H1 (cell line): ENCODE measurements at regions not wholly inside any gene's neighbourhood (a gene's known extent, or its start where the extent isn't known, plus 50 kb on each side); places are given as distances from the start of the nearest gene placed in this dataset.

Experiments
- CHD1 ChIP-seq: IDR thresholded peaks from 2 replicates; pipeline ENCODE4 v1.6.1; 2012; ENCODE audit warnings: low read depth, low read length, improper control_type of control experiment
- KDM4A ChIP-seq: IDR thresholded peaks from one replicate; pipeline ENCODE4 v1.7.1; 2012; ENCODE audit warnings: low read depth, mild to moderate bottlenecking, moderate library complexity, low read length, inconsistent platforms; ENCODE audit not compliant: severe bottlenecking
- RAD21 ChIP-seq, 2 experiments: IDR thresholded peaks in 1 of 2; conservative IDR thresholded peaks in 1 of 2; 2 replicates each; pipeline ENCODE4 v1.6.1; 2011; ENCODE audit warnings: low read depth in 2 of 2, low read length in 2 of 2, improper control_type of control experiment in 1 of 2, inconsistent platforms in 1 of 2, mild to moderate bottlenecking in 1 of 2, moderate library complexity in 1 of 2
- RNF2 ChIP-seq: fragments of 200-900, 300-1000 bp; sonication (generic); IDR thresholded peaks from 2 replicates; pipeline ENCODE4 v1.7.1; 2016; ENCODE audit warnings: borderline replicate concordance, low read depth, mild to moderate bottlenecking, antibody characterized with exemption, low read length; ENCODE audit not compliant: poor library complexity, severe bottlenecking; ENCODE audit errors: missing control alignments
- SUZ12 ChIP-seq: fragments of 200-600 bp; sonication (generic); IDR thresholded peaks from 2 replicates; pipeline ENCODE4 v1.6.1; 2012; ENCODE audit warnings: mild to moderate bottlenecking, inconsistent platforms, low read length, moderate library complexity, mixed read lengths
- TF ChIP-seq, protein P1 (sequence below): fragments of 300-600 bp; sonication (generic); IDR thresholded peaks from 2 replicates; pipeline ENCODE4 v1.7.1; 2012; ENCODE audit warnings: low read length, moderate library complexity, mild to moderate bottlenecking, inconsistent platforms; ENCODE audit not compliant: insufficient replicate concordance

DNA sequence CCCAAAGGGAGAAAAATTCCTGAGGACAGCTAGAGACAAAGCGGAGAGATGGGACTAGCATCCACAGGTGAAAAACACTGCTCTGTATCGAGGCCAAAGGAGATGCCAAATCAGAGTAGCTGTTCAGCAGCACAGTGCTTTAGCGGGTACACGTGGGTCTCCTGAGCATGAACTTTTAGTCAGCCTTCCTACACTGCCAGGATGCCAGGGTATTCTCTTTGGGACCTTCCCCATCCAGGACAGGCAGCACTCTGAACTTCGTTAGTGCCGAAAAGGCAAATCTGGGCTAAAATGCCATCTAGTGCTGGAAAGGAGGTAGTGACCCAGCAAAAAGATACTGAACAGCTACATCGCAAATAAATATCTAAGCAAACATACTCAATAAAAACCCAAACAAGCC lies 64.9 kb downstream of the C6orf58 start (continued):
- TF ChIP-seq, protein P1, sequence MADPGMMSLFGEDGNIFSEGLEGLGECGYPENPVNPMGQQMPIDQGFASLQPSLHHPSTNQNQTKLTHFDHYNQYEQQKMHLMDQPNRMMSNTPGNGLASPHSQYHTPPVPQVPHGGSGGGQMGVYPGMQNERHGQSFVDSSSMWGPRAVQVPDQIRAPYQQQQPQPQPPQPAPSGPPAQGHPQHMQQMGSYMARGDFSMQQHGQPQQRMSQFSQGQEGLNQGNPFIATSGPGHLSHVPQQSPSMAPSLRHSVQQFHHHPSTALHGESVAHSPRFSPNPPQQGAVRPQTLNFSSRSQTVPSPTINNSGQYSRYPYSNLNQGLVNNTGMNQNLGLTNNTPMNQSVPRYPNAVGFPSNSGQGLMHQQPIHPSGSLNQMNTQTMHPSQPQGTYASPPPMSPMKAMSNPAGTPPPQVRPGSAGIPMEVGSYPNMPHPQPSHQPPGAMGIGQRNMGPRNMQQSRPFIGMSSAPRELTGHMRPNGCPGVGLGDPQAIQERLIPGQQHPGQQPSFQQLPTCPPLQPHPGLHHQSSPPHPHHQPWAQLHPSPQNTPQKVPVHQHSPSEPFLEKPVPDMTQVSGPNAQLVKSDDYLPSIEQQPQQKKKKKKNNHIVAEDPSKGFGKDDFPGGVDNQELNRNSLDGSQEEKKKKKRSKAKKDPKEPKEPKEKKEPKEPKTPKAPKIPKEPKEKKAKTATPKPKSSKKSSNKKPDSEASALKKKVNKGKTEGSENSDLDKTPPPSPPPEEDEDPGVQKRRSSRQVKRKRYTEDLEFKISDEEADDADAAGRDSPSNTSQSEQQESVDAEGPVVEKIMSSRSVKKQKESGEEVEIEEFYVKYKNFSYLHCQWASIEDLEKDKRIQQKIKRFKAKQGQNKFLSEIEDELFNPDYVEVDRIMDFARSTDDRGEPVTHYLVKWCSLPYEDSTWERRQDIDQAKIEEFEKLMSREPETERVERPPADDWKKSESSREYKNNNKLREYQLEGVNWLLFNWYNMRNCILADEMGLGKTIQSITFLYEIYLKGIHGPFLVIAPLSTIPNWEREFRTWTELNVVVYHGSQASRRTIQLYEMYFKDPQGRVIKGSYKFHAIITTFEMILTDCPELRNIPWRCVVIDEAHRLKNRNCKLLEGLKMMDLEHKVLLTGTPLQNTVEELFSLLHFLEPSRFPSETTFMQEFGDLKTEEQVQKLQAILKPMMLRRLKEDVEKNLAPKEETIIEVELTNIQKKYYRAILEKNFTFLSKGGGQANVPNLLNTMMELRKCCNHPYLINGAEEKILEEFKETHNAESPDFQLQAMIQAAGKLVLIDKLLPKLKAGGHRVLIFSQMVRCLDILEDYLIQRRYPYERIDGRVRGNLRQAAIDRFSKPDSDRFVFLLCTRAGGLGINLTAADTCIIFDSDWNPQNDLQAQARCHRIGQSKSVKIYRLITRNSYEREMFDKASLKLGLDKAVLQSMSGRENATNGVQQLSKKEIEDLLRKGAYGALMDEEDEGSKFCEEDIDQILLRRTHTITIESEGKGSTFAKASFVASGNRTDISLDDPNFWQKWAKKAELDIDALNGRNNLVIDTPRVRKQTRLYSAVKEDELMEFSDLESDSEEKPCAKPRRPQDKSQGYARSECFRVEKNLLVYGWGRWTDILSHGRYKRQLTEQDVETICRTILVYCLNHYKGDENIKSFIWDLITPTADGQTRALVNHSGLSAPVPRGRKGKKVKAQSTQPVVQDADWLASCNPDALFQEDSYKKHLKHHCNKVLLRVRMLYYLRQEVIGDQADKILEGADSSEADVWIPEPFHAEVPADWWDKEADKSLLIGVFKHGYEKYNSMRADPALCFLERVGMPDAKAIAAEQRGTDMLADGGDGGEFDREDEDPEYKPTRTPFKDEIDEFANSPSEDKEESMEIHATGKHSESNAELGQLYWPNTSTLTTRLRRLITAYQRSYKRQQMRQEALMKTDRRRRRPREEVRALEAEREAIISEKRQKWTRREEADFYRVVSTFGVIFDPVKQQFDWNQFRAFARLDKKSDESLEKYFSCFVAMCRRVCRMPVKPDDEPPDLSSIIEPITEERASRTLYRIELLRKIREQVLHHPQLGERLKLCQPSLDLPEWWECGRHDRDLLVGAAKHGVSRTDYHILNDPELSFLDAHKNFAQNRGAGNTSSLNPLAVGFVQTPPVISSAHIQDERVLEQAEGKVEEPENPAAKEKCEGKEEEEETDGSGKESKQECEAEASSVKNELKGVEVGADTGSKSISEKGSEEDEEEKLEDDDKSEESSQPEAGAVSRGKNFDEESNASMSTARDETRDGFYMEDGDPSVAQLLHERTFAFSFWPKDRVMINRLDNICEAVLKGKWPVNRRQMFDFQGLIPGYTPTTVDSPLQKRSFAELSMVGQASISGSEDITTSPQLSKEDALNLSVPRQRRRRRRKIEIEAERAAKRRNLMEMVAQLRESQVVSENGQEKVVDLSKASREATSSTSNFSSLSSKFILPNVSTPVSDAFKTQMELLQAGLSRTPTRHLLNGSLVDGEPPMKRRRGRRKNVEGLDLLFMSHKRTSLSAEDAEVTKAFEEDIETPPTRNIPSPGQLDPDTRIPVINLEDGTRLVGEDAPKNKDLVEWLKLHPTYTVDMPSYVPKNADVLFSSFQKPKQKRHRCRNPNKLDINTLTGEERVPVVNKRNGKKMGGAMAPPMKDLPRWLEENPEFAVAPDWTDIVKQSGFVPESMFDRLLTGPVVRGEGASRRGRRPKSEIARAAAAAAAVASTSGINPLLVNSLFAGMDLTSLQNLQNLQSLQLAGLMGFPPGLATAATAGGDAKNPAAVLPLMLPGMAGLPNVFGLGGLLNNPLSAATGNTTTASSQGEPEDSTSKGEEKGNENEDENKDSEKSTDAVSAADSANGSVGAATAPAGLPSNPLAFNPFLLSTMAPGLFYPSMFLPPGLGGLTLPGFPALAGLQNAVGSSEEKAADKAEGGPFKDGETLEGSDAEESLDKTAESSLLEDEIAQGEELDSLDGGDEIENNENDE, result no peak
- TF ChIP-seq SUZ12 (no peak), RNF2 (no peak), CHD1 (no peak), RAD21 (IDR thresholded peaks at IDR 0.05 in 1 of 2, conservative IDR thresholded peaks at IDR 0.05 in 1 of 2; ENCODE audit: low read depth in 2 of 2, low read length in 2 of 2) (peak; percentile 76 to 83), KDM4A (no peak)
